Endothelial cell of umbilical vein (primary cell): ENCODE measurements at regions not wholly inside any gene's neighbourhood (a gene's known extent, or its start where the extent isn't known, plus 50 kb on each side); places are given as distances from the start of the nearest gene placed in this dataset.

ENCODE experiments used
- BruUV-seq: library from RNA; stranded (reverse); fragments of 400-500 nt; replicated peaks from 2 replicates; lab custom pipeline; 2021; lab: Mats Ljungman, UMichigan
- CTCF ChIA-PET: fragments of 300-600, 350-600 bp; sonication (Branson Sonifier 250); formaldehyde crosslinking; loops from one replicate; lab custom pipeline; 2021; ENCODE audit warnings: antibody characterized with exemption, inconsistent platforms; lab: Charles Lee
- POLR2A ChIA-PET: fragments of 300-600, 350-600 bp; sonication (Branson Sonifier 250); formaldehyde crosslinking; loops from one replicate; lab custom pipeline; 2021; ENCODE audit warnings: antibody characterized with exemption, inconsistent platforms; lab: Charles Lee
- DNase-seq: peaks from one replicate; pipeline ENCODE4 v3.0.0-alpha.2; 2011; ENCODE audit warnings: low read depth, low spot score
- FAIRE-seq: peaks from 2 replicates; lab custom pipeline; 2011; peaks lifted over from hg19 to GRCh38; lab: Jason Lieb, UNC
- H2AFZ ChIP-seq: 2 replicates; pipeline ENCODE4 v1.6.0; 2012; ENCODE audit warnings: low read depth, low read length, control low read depth, inconsistent platforms
- H3K27ac ChIP-seq: 2 replicates; pipeline ENCODE4 v1.5.1; 2011; ENCODE audit warnings: low read depth, mild to moderate bottlenecking, control low read depth, low read length, moderate library complexity; ENCODE audit not compliant: insufficient read depth
- H3K27me3 ChIP-seq, 2 experiments: 2 replicates each; pipeline versions ENCODE4 v1.6.0 to v1.6.1; 2011; ENCODE audit warnings: low read length in 2 of 2, mixed read lengths in 1 of 2; ENCODE audit not compliant: control insufficient read depth in 2 of 2, insufficient read depth in 2 of 2
- H3K36me3 ChIP-seq, 2 experiments: 2 replicates in 1 of 2; 3 replicates in 1 of 2; pipeline ENCODE4 v1.5.1; 2011; ENCODE audit warnings: low read length in 2 of 2, mild to moderate bottlenecking in 1 of 2, moderate library complexity in 1 of 2; ENCODE audit not compliant: control insufficient read depth in 2 of 2, insufficient read depth in 2 of 2; ENCODE audit errors: extremely low read depth in 1 of 2
- H3K4me1 ChIP-seq: 3 replicates; pipeline ENCODE4 v1.5.1; 2011; ENCODE audit warnings: mild to moderate bottlenecking, low read length; ENCODE audit not compliant: control insufficient read depth, insufficient read depth; ENCODE audit errors: extremely low read depth
- H3K4me2 ChIP-seq: 2 replicates; pipeline ENCODE4 v1.6.1; 2011; ENCODE audit warnings: low read length, control low read depth, mixed read lengths; ENCODE audit not compliant: insufficient read depth
- H3K4me3 ChIP-seq, 3 experiments: fragments of 200-600 bp in 1 of 3; sonication (generic), shearing (Covaris generic) in 1 of 3; replicated peaks in 1 of 3; 2 replicates each; pipeline ENCODE4 v1.5.1; 2011 to 2016; ENCODE audit warnings: control low read depth in 3 of 3, low read length in 3 of 3, mild to moderate bottlenecking in 2 of 3, inconsistent platforms in 1 of 3, low read depth in 1 of 3, moderate library complexity in 1 of 3; ENCODE audit not compliant: insufficient read depth in 1 of 3
- H3K79me2 ChIP-seq: 2 replicates; pipeline ENCODE4 v1.6.0; 2012; ENCODE audit warnings: low read length, inconsistent platforms; ENCODE audit not compliant: control insufficient read depth, insufficient read depth
- H3K9ac ChIP-seq: replicated peaks from 2 replicates; pipeline ENCODE3; 2011; ENCODE audit warnings: low read length, control low read depth; ENCODE audit not compliant: insufficient read depth; ENCODE audit errors: extremely low read depth
- H3K9me1 ChIP-seq: replicated peaks from 3 replicates; pipeline ENCODE4 v1.6.0; 2011; ENCODE audit warnings: mild to moderate bottlenecking, low read length; ENCODE audit not compliant: control insufficient read depth, insufficient read depth; ENCODE audit errors: extremely low read depth
- H3K9me3 ChIP-seq: replicated peaks from 2 replicates; pipeline ENCODE4 v1.5.1; 2012; ENCODE audit warnings: low read length, inconsistent platforms; ENCODE audit not compliant: control insufficient read depth, insufficient read depth
- H4K20me1 ChIP-seq: replicated peaks from 2 replicates; pipeline ENCODE3; 2011; ENCODE audit warnings: mild to moderate bottlenecking, low read length; ENCODE audit not compliant: control insufficient read depth, insufficient read depth; ENCODE audit errors: extremely low read depth
- CTCF ChIP-seq, 2 donors: IDR thresholded peaks; 1 replicate in 1 of 2; 2 replicates in 1 of 2; pipeline ENCODE4 v1.5.1; 2011; ENCODE audit warnings: low read length in 2 of 2, mild to moderate bottlenecking in 2 of 2, moderate library complexity in 2 of 2, control low read depth in 1 of 2, inconsistent platforms in 1 of 2, low read depth in 1 of 2; ENCODE audit not compliant: insufficient read depth in 1 of 2; ENCODE audit errors: extremely low read depth in 1 of 2
- EZH2 ChIP-seq: IDR thresholded peaks from 2 replicates; pipeline ENCODE4 v1.6.1; 2012; ENCODE audit warnings: borderline replicate concordance, low read depth, mild to moderate bottlenecking, moderate library complexity, low read length, inconsistent platforms; ENCODE audit not compliant: severe bottlenecking
- FOS ChIP-seq: IDR thresholded peaks from 2 replicates; pipeline ENCODE4 v1.6.1; 2011; ENCODE audit warnings: mild to moderate bottlenecking, low read length, moderate library complexity, borderline replicate concordance; ENCODE audit not compliant: insufficient read depth
- GATA2 ChIP-seq: IDR thresholded peaks from 2 replicates; pipeline ENCODE4 v1.7.0; 2011; ENCODE audit warnings: low read depth, mild to moderate bottlenecking, moderate library complexity, mixed read lengths, low read length; ENCODE audit not compliant: insufficient read length, insufficient read depth
- JUN ChIP-seq: IDR thresholded peaks from 2 replicates; pipeline ENCODE4 v1.6.1; 2011; ENCODE audit warnings: borderline replicate concordance, low read depth; ENCODE audit not compliant: insufficient read length, insufficient read depth
- MAX ChIP-seq: IDR thresholded peaks from 2 replicates; pipeline ENCODE4 v1.6.1; 2011; ENCODE audit not compliant: insufficient read depth, insufficient read length
- MYC ChIP-seq: IDR thresholded peaks from one replicate; pipeline ENCODE4 v1.6.1; 2011; ENCODE audit warnings: mild to moderate bottlenecking, low read depth, low read length
- POLR2A ChIP-seq: IDR thresholded peaks from 2 replicates; pipeline ENCODE4 v1.6.1; 2012; ENCODE audit warnings: low read depth, mild to moderate bottlenecking, control low read depth, low read length
- POLR2AphosphoS5 ChIP-seq: IDR thresholded peaks from 2 replicates; pipeline ENCODE4 v1.6.1; 2012; ENCODE audit warnings: low read depth, mild to moderate bottlenecking, control low read depth, low read length, moderate library complexity; ENCODE audit not compliant: insufficient read depth
- dilution Hi-C: fragments of 300-500 bp; cut with MboI; formaldehyde crosslinking; loops from one replicate; pipeline ENCODE4 v1.15.0; 2019; ENCODE audit warnings: low sequenced_read_pairs; ENCODE audit not compliant: extremely low pct_ligation_motif_present
- intact Hi-C: fragments of 100-400 bp; cut with micrococcal nuclease; formaldehyde crosslinking; loops from one replicate; pipeline ENCODE4 v1.10.0; 2022

- intact Hi-C loops = no loop called here
- Histone ChIP-seq H3K9me1 (no peaks in the 10 kb centered on the region), H3K36me3 (no peaks in the 10 kb centered on the region), H3K27ac (no peak overlapping the region), H3K4me1 (no peaks in the 10 kb centered on the region), H3K9me3 (no peaks in the 10 kb centered on the region), H3K9ac (no peak overlapping the region), H3K4me2 (no peak overlapping the region), H4K20me1 (no peaks in the 10 kb centered on the region), H3K4me3 (no peak overlapping the region), H2AFZ (no peak overlapping the region), H3K27me3 (no peaks in the 10 kb centered on the region), H3K79me2 (no peaks in the 10 kb centered on the region)
- ChIA-PET CTCF (interaction anchor here (0.7 kb wide), 1 partner anchor 12 kb away, joined by 3 read pairs; no protein-coding TSS in a partner anchor), POLR2A (no interaction called here)
- DNase-seq = no peak
- dilution Hi-C loops = no loop called here
- no TSS peak for BruUV-seq
- TF ChIP-seq CTCF (IDR thresholded peaks at IDR 0.05; ENCODE audit: extremely low read depth in 1 of 2, insufficient read depth in 1 of 2, low read depth in 1 of 2, low read length in 2 of 2) = no peak
- TF ChIP-seq POLR2A = no peak
- TF ChIP-seq FOS = no peak
- no peak for FAIRE-seq
These were observed 59.6 kb upstream of the P3H2 start for GRCh38 chr3:190180268-190180667.

GRCh38 chr3:190178779-190179178 lies 58.1 kb upstream of the P3H2 start:
- no peaks in the 10 kb centered on the region for H3K4me1 ChIP-seq
- intact Hi-C loops (no loop called here), dilution Hi-C loops (no loop called here)
- no peaks in the 10 kb centered on the region for H3K79me2 ChIP-seq
- no peak for TF ChIP-seq GATA2
- TF ChIP-seq POLR2A = no peak
- TF ChIP-seq FOS = no peak
- no peak for TF ChIP-seq JUN
- no peak for TF ChIP-seq MAX
- TF ChIP-seq POLR2AphosphoS5 = no peak
- TF ChIP-seq MYC = no peak
- TF ChIP-seq EZH2 = no peak
- no peak for TF ChIP-seq CTCF (IDR thresholded peaks at IDR 0.05; ENCODE audit: extremely low read depth in 1 of 2, insufficient read depth in 1 of 2, low read depth in 1 of 2, low read length in 2 of 2)
- no peaks in the 10 kb centered on the region for H3K9me3 ChIP-seq
- H3K27me3 ChIP-seq = no peaks in the 10 kb centered on the region
- no peak overlapping the region for H3K27ac ChIP-seq
- H3K9me1 ChIP-seq = no peaks in the 10 kb centered on the region
- H3K36me3 ChIP-seq = no peaks in the 10 kb centered on the region
- no peak for DNase-seq
- FAIRE-seq = no peak
- no TSS peak for BruUV-seq
- no peak overlapping the region for H3K4me3 ChIP-seq
- ChIA-PET POLR2A (no interaction called here), CTCF (no interaction called here)
- H4K20me1 ChIP-seq = no peaks in the 10 kb centered on the region
- no peak overlapping the region for H3K4me2 ChIP-seq
- no peak overlapping the region for H3K9ac ChIP-seq
- no peak overlapping the region for H2AFZ ChIP-seq
